ENCODE measurements at regions not wholly inside any gene's neighbourhood (a gene's known extent, or its start where the extent isn't known, plus 50 kb on each side); places are given as distances from the start of the nearest gene placed in this dataset.
"Not testable (repeated sequence)": the region's sequence is repeated elsewhere in the genome, so short reads cannot be mapped to it uniquely, and the experiment has no call there.

- no peak for DNase-seq
These were observed 576.9 kb upstream of the NECTIN3 start for GRCh38 chr3:110494728-110495127.

GRCh38 chr3:110495201-110495927 is 576.3 kb upstream of the NECTIN3 start:
- no peak for DNase-seq

- DNase-seq, result peak; percentile 1
These were observed 567.2 kb upstream of the NECTIN3 start for GRCh38 chr3:110504401-110504800.

GRCh38 chr3:110504901-110505300 is 566.7 kb upstream of the NECTIN3 start:
- peak; percentile 64 for DNase-seq

- DNase-seq, result no peak
These were observed 564.7 kb upstream of the NECTIN3 start for GRCh38 chr3:110506890-110507289.

GRCh38 chr3:110507570-110507969 is 564.0 kb upstream of the NECTIN3 start:
- not testable (repeated sequence) for DNase-seq

- no peak for DNase-seq
These were observed 558.7 kb upstream of the NECTIN3 start for GRCh38 chr3:110512961-110513360.

- no peak for DNase-seq
These were observed 553.6 kb upstream of the NECTIN3 start for GRCh38 chr3:110518031-110518430.

- no peak for DNase-seq
These were observed 552.5 kb upstream of the NECTIN3 start for GRCh38 chr3:110519071-110519470.

GRCh38 chr3:110521019-110521418 is 550.6 kb upstream of the NECTIN3 start:
- peak; percentile 21 for DNase-seq

- DNase-seq, result not testable (repeated sequence)
These were observed 546.0 kb upstream of the NECTIN3 start for GRCh38 chr3:110525558-110526064.

- DNase-seq, result no peak
These were observed 544.6 kb upstream of the NECTIN3 start for GRCh38 chr3:110526777-110527727.

- no peak for DNase-seq
These were observed 543.1 kb upstream of the NECTIN3 start for GRCh38 chr3:110528305-110529121.

GRCh38 chr3:110530902-110531301 is 540.7 kb upstream of the NECTIN3 start:
- DNase-seq, result no peak

- DNase-seq, result no peak
These were observed 538.5 kb upstream of the NECTIN3 start for GRCh38 chr3:110533089-110533488.

GRCh38 chr3:110542552-110543150 is 529.0 kb upstream of the NECTIN3 start:
- no peak for DNase-seq

- DNase-seq, result no peak
These were observed 526.9 kb upstream of the NECTIN3 start for GRCh38 chr3:110544730-110545129.

GRCh38 chr3:110550511-110550910 is 521.1 kb upstream of the NECTIN3 start:
- no peak for DNase-seq

GRCh38 chr3:110562621-110563020 is 509.0 kb upstream of the NECTIN3 start:
- no peak for DNase-seq

- DNase-seq, result no peak
These were observed 506.9 kb upstream of the NECTIN3 start for GRCh38 chr3:110564674-110565073.

GRCh38 chr3:110567029-110567428 is 504.6 kb upstream of the NECTIN3 start:
- no peak for DNase-seq

- DNase-seq, result no peak
These were observed 503.4 kb upstream of the NECTIN3 start for GRCh38 chr3:110568246-110568645.
